OCI-LY7 (cell line): ENCODE measurements at regions not wholly inside any gene's neighbourhood (a gene's known extent, or its start where the extent isn't known, plus 50 kb on each side); places are given as distances from the start of the nearest gene placed in this dataset.

Source experiments
- CTCF ChIP-seq: fragments of 200-600 bp; sonication (generic); conservative IDR thresholded peaks from 2 replicates; pipeline ENCODE4 v1.5.1; 2014; ENCODE audit warnings: mild to moderate bottlenecking, antibody characterized with exemption, low read length, moderate library complexity, mixed read lengths
- EZH2phosphoT487 ChIP-seq: fragments of 200-600 bp; sonication (generic); IDR thresholded peaks from 2 replicates; pipeline ENCODE4 v1.6.1; 2018; ENCODE audit warnings: low read depth, borderline replicate concordance, mild to moderate bottlenecking, mixed run types, antibody characterized with exemption, low read length, moderate library complexity, mixed read lengths

- TF ChIP-seq CTCF (no peak), EZH2phosphoT487 (no peak)
Observed at GRCh38 chr2:223197046-223197445, 145.1 kb downstream of the KCNE4 start.
